HG03432 (cell line): ENCODE measurements at regions not wholly inside any gene's neighbourhood (a gene's known extent, or its start where the extent isn't known, plus 50 kb on each side); places are given as distances from the start of the nearest gene placed in this dataset.

Experiments
- ATAC-seq: cut with Tn5 transposase; IDR thresholded peaks from one replicate; pipeline ENCODE4 v1.9.1; 2021; ENCODE audit warnings: mild to moderate bottlenecking, moderate library complexity; ENCODE audit not compliant: unreplicated experiment

DNA sequence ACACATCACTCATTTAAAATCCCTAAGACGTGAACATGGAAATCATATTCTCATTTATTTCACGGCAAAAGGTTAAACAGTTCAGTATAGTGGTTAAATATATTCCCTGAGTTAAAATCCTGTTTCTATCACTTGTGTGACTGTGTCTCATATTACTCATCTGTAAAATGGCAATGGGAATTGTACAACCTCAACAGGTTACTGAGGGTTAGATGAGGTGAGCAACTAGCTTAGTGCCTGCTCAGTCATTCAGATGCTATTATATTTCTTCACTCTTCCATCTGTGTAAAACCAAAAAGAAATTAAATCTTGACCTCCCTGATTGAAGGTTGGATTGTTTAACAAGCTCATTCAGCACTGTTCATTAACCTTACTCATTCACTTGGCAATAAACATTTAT lies 212.4 kb upstream of the STK17B start:
- no peak for ATAC-seq

- peak; percentile 73 for ATAC-seq
These were observed 213.4 kb upstream of the STK17B start for GRCh38 chr2:196384729-196385128.

GRCh38 chr2:196389670-196390069 lies 218.3 kb upstream of the STK17B start:
- no peak for ATAC-seq

GRCh38 chr2:196390243-196391148 lies 219.1 kb upstream of the STK17B start:
- peak; percentile 73 for ATAC-seq

GRCh38 chr2:196391149-196391479 lies 219.7 kb upstream of the STK17B start:
- ATAC-seq = peak; percentile 44

GRCh38 chr2:196399096-196399495 lies 227.7 kb upstream of the STK17B start:
- no peak for ATAC-seq

- ATAC-seq = no peak
These were observed 228.6 kb upstream of the STK17B start for GRCh38 chr2:196399722-196400691.

GRCh38 chr2:196403471-196403870 lies 232.1 kb upstream of the STK17B start:
- ATAC-seq = no peak

GRCh38 chr2:196404276-196404675 lies 232.9 kb upstream of the STK17B start:
- ATAC-seq = no peak

DNA sequence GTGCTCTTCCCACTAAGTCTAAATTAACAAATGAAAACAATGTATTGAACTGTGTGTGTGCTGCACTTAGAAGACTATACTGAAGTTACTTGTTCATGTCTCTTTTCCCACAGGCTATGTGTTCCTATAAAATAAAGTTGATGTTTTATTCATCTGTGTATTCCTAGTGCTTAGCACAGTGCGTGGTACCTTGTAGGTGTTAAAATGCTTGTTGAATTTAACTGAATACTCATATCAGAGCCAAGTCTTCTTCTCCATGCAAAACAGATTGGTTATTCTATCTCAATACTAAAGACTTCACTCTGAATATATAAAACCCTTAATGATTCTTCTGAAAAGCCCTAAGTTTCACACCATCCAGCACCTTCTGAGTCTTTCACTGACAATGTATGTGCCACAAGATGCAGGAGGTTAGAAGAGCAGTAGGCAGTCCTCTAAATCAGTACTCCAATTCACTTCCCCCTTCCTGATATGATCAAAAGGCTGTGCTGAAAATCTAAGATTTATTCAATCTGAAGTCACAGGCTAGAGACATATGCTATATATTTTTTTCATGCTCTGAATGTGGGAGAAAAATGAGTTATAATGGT lies 231.7 kb upstream of the CCDC150 start:
- no peak for ATAC-seq

- peak; percentile 60 for ATAC-seq
These were observed 230.1 kb upstream of the CCDC150 start for GRCh38 chr2:196409376-196409775.

GRCh38 chr2:196410008-196410407 lies 229.5 kb upstream of the CCDC150 start:
- no peak for ATAC-seq

GRCh38 chr2:196413821-196414274 lies 225.7 kb upstream of the CCDC150 start:
- ATAC-seq = peak; percentile 78

DNA sequence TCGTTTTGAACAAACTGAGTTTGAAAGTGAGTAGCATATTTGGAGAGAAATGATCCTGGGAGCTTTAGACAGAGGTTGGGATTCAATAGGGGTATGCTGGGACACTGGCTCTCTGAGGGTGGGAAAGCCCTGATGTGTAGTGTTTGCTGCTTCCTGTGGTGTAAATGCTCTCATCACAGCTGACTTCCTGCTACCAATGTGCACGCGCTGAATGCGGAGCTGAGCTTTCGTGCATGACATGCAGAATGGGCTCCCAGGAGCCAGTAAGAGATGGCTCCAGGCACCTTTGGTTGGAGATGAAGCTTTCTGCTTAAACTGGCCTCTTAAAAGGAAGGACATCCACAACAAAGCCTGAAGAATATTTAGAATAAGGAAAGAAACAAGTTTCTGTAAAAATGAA lies 224.1 kb upstream of the CCDC150 start:
- peak; percentile 70 for ATAC-seq

GRCh38 chr2:196420143-196420542 lies 219.4 kb upstream of the CCDC150 start:
- ATAC-seq = no peak

- ATAC-seq = no peak
These were observed 217.6 kb upstream of the CCDC150 start for GRCh38 chr2:196421880-196422279.

DNA sequence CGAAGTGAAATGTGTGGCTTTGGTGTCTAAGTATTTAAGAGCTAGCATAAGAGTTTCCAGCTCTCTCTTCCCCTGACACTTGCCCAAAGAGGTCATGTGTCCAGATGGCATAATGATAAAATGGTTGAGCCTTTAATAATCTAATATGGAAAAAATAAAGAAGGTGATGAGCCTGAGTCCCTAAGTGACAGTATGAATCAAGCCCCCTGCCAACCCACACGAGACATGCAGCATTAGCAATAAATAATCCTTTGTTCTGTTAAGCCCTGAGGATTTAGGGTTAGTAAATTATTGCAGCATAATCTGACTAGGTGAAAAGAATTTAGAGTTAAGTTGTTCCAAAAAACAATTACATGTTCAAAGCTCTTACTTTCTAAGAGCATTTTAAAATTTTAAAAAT lies 217.2 kb upstream of the CCDC150 start:
- ATAC-seq = no peak

DNA sequence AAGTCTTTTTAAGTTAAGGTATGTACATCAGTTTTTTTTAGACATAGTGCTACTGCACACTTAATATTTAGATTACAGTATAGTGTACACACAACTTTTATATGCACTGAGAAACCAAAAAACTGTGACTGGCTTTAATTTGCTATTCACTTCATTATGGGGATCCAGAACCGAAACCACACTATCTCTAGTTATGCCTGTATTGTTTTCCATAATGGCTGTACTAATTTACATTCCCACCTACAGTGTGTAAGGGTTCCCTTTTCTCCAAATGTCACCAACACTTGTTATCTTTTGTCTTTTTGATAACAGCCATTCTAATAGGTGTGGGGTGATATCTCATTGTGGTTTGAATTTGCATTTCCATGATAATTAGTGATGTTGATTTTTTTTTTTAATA lies 213.4 kb upstream of the CCDC150 start:
- no peak for ATAC-seq

- no peak for ATAC-seq
These were observed 211.4 kb upstream of the CCDC150 start for GRCh38 chr2:196427986-196428634.

- no peak for ATAC-seq
These were observed 208.4 kb upstream of the CCDC150 start for GRCh38 chr2:196431076-196431475.

DNA sequence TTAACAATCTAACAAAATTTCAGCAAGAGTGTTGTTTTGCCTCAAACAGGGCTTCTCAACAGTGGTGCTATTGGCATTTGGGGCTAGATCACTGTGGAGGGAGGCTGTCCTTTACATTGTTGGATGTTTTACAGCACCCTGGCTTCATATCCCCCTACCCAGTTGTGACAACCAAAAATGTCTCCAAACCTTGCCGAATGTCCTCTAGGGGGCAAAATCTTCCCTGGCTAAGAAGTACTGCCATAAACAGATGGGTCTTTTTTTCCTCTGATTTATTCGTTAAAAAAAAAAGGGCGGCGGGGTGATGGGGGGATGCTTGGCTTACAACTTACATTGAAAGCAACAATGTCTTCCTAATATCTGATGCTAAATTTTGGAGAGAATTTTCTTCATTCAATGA lies 207.6 kb upstream of the CCDC150 start:
- no peak for ATAC-seq
